ENCODE measurements at regions not wholly inside any gene's neighbourhood (a gene's known extent, or its start where the extent isn't known, plus 50 kb on each side); places are given as distances from the start of the nearest gene placed in this dataset.

GRCh38 chr16:80071964-80072456 is 468.8 kb upstream of the DYNLRB2 start:
- DNase-seq = no peak

GRCh38 chr16:80066805-80067580 is 466.5 kb upstream of the MAF start:
- no peak for DNase-seq

- no peak for DNase-seq
Observed at GRCh38 chr16:80065541-80065940, 465.0 kb upstream of the MAF start.

GRCh38 chr16:80063713-80064069 is 463.2 kb upstream of the MAF start:
- no peak for DNase-seq

GRCh38 chr16:80063031-80063712 is 462.6 kb upstream of the MAF start:
- DNase-seq = no peak

GRCh38 chr16:80062361-80063030 is 462.0 kb upstream of the MAF start:
- no peak for DNase-seq

- DNase-seq = no peak
Observed at GRCh38 chr16:80060470-80060869, 459.9 kb upstream of the MAF start.

- DNase-seq = no peak
Observed at GRCh38 chr16:80059836-80060235, 459.3 kb upstream of the MAF start.

GRCh38 chr16:80058214-80058613 is 457.7 kb upstream of the MAF start:
- DNase-seq = peak in 5 of 14 donors; percentile 1 to 15 (median 4)

- DNase-seq = no peak
Observed at GRCh38 chr16:80056324-80056723, 455.8 kb upstream of the MAF start.

- no peak for DNase-seq
Observed at GRCh38 chr16:80055831-80056230, 455.3 kb upstream of the MAF start.

GRCh38 chr16:80054647-80055046 is 454.1 kb upstream of the MAF start:
- no peak for DNase-seq

GRCh38 chr16:80051040-80051439 is 450.5 kb upstream of the MAF start:
- no peak for DNase-seq

GRCh38 chr16:80048250-80048649 is 447.7 kb upstream of the MAF start:
- no peak for DNase-seq

GRCh38 chr16:80047842-80048241 is 447.3 kb upstream of the MAF start:
- no peak for DNase-seq

- no peak for DNase-seq
Observed at GRCh38 chr16:80046848-80047247, 446.3 kb upstream of the MAF start.

GRCh38 chr16:80046261-80046660 is 445.7 kb upstream of the MAF start:
- DNase-seq = no peak

GRCh38 chr16:80045861-80046260 is 445.3 kb upstream of the MAF start:
- DNase-seq = no peak

GRCh38 chr16:80041410-80041809 is 440.9 kb upstream of the MAF start:
- no peak for DNase-seq

GRCh38 chr16:80040814-80041213 is 440.3 kb upstream of the MAF start:
- DNase-seq = no peak

GRCh38 chr16:80040413-80040812 is 439.9 kb upstream of the MAF start:
- DNase-seq = no peak

- no peak for DNase-seq
Observed at GRCh38 chr16:80039777-80040176, 439.2 kb upstream of the MAF start.

- no peak for DNase-seq
Observed at GRCh38 chr16:80038566-80038965, 438.0 kb upstream of the MAF start.
